K562 (cell line): ENCODE measurements at regions not wholly inside any gene's neighbourhood (a gene's known extent, or its start where the extent isn't known, plus 50 kb on each side); places are given as distances from the start of the nearest gene placed in this dataset.

ENCODE experiments used
- ATAC-seq: fragments of 200-7000 bp; cut with Tn5 transposase; 3 replicates; pipeline ENCODE4 v1.9.1; 2020; ENCODE audit warnings: moderate library complexity
- BruUV-seq: library from RNA; stranded (reverse); fragments of 400-500 nt; replicated peaks from 2 replicates; lab custom pipeline; 2021; lab: Mats Ljungman, UMichigan
- CTCF ChIA-PET: fragments of 300-600 bp; formaldehyde crosslinking; extraction: SDS; loops from one replicate; lab custom pipeline; 2021; ENCODE audit warnings: low intra/inter-chr PET ratio; lab: Yijun Ruan, JAX
- POLR2A ChIA-PET: fragments of 300-600, 350-650 bp; sonication (Branson Sonifier 250); formaldehyde crosslinking; extraction: SDS; loops from one replicate; lab custom pipeline; 2021; ENCODE audit warnings: antibody characterized with exemption, inconsistent platforms; lab: Yijun Ruan, JAX
- DNase-seq, 4 experiments: peaks; one replicate each; pipeline versions ENCODE4 v3.0.0 to v3.0.0-alpha.2; 2011 to 2018; ENCODE audit warnings: low spot score in 3 of 4, mixed read lengths in 3 of 4; ENCODE audit errors: extremely low read depth in 1 of 4
- FAIRE-seq: peaks from 2 replicates; lab custom pipeline; 2011; peaks lifted over from hg19 to GRCh38; lab: Jason Lieb, UNC
- H2AFZ ChIP-seq: 2 replicates; pipeline ENCODE4 v1.6.0; 2011; ENCODE audit warnings: low read depth, low read length, control low read depth, inconsistent platforms
- H3K27ac ChIP-seq: fragments of 200-600 bp; 3 replicates; pipeline ENCODE4 v1.8.0; 2011; ENCODE audit warnings: low read depth, mild to moderate bottlenecking, control low read depth, inconsistent platforms, low read length, moderate library complexity, mixed read lengths; ENCODE audit errors: extremely low read depth
- H3K27me3 ChIP-seq, 2 experiments: fragments of 300-600 bp in 1 of 2; 2 replicates in 1 of 2; 3 replicates in 1 of 2; pipeline versions ENCODE4 v1.6.0 to v1.8.0; 2011; ENCODE audit warnings: inconsistent platforms in 2 of 2, low read length in 2 of 2, mild to moderate bottlenecking in 1 of 2, mixed read lengths in 1 of 2, moderate library complexity in 1 of 2; ENCODE audit not compliant: control insufficient read depth in 2 of 2, insufficient read depth in 2 of 2
- H3K36me3 ChIP-seq: fragments of 300-600 bp; 3 replicates; pipeline ENCODE4 v1.8.0; 2011; ENCODE audit warnings: mild to moderate bottlenecking, low read length, inconsistent platforms; ENCODE audit not compliant: control insufficient read depth, insufficient read depth
- H3K4me1 ChIP-seq, 2 experiments: fragments of 200-600 bp in 1 of 2; replicated peaks in 1 of 2; 2 replicates in 1 of 2; 3 replicates in 1 of 2; pipeline versions ENCODE4 v1.5.1 to v1.8.0; 2011; ENCODE audit warnings: inconsistent platforms in 2 of 2, low read length in 2 of 2, mild to moderate bottlenecking in 1 of 2, mixed read lengths in 1 of 2, moderate library complexity in 1 of 2; ENCODE audit not compliant: control insufficient read depth in 2 of 2, insufficient read depth in 2 of 2
- H3K4me2 ChIP-seq: 2 replicates; pipeline ENCODE4 v1.6.1; 2011; ENCODE audit warnings: low read length, control low read depth, inconsistent platforms, mixed read lengths; ENCODE audit not compliant: insufficient read depth
- H3K4me3 ChIP-seq: fragments of 200-600 bp; sonication (generic), shearing (Covaris generic); 2 replicates; pipeline ENCODE4 v1.5.1; 2016; ENCODE audit warnings: control low read depth, inconsistent platforms
- H3K79me2 ChIP-seq: fragments of 200-600 bp; 3 replicates; pipeline ENCODE4 v1.8.0; 2011; ENCODE audit warnings: low read length, inconsistent platforms; ENCODE audit not compliant: control insufficient read depth, insufficient read depth
- H3K9ac ChIP-seq, 2 experiments: 2 replicates each; pipeline versions ENCODE4 v1.6.0 to v1.6.1; 2011; ENCODE audit warnings: low read depth in 2 of 2, low read length in 2 of 2, control low read depth in 1 of 2, inconsistent platforms in 1 of 2, mild to moderate bottlenecking in 1 of 2, mixed read lengths in 1 of 2; ENCODE audit not compliant: insufficient read depth in 1 of 2
- H3K9me1 ChIP-seq: one replicate; pipeline ENCODE4 v1.6.0; 2011; ENCODE audit warnings: inconsistent platforms, mild to moderate bottlenecking, low read length, moderate library complexity; ENCODE audit not compliant: control insufficient read depth, insufficient read depth
- H3K9me3 ChIP-seq: replicated peaks from 2 replicates; pipeline ENCODE4 v1.5.1; 2011; ENCODE audit warnings: low read depth, low read length, inconsistent platforms; ENCODE audit not compliant: control insufficient read depth, insufficient read depth
- H4K20me1 ChIP-seq: replicated peaks from 2 replicates; pipeline ENCODE4 v1.6.1; 2011; ENCODE audit warnings: low read length, inconsistent platforms, mixed read lengths; ENCODE audit not compliant: control insufficient read depth, insufficient read depth
- BRD4 ChIP-seq: fragments of 200-600 bp; sonication (generic); IDR thresholded peaks from 2 replicates; pipeline ENCODE4 v1.6.1; 2017; ENCODE audit warnings: inconsistent platforms
- FOXA1 ChIP-seq: fragments of 450-650 bp; IDR thresholded peaks from 2 replicates; pipeline ENCODE4 v1.6.1; 2016; ENCODE audit warnings: mild to moderate bottlenecking, borderline replicate concordance
- FOXJ2 ChIP-seq: fragments of 200-800 bp; sonication (Bioruptor generic); IDR thresholded peaks from 2 replicates; pipeline ENCODE4 v1.6.1; 2016; ENCODE audit warnings: missing genetic modification characterization, missing compliant biosample characterization
- MYC ChIP-seq, 2 experiments: fragments of 250-450 bp in 1 of 2; sonication (Bioruptor Pico) in 1 of 2; IDR thresholded peaks; 2 replicates each; pipeline versions ENCODE4 v1.5.1 to v1.6.1; 2012 to 2021; ENCODE audit warnings: low read depth in 2 of 2, borderline replicate concordance in 1 of 2, improper control_type of control experiment in 1 of 2, low read length in 1 of 2, mild to moderate bottlenecking in 1 of 2, moderate library complexity in 1 of 2
- NEUROD1 ChIP-seq: fragments of 150-350 bp; IDR thresholded peaks from 2 replicates; pipeline ENCODE4 v1.6.1; 2014; ENCODE audit warnings: borderline replicate concordance, low read length, low read depth; ENCODE audit not compliant: partially characterized antibody
- PKNOX1 ChIP-seq: fragments of 450-650 bp; IDR thresholded peaks from 2 replicates; pipeline ENCODE4 v1.6.1; 2016
- POLR2AphosphoS2 ChIP-seq: IDR thresholded peaks from 2 replicates; pipeline ENCODE4 v1.6.1; 2012; ENCODE audit warnings: low read length, improper control_type of control experiment
- SAP30 ChIP-seq: fragments of 200-600 bp; sonication (generic); IDR thresholded peaks from 2 replicates; pipeline ENCODE4 v1.6.1; 2012; ENCODE audit warnings: borderline replicate concordance, low read depth, mild to moderate bottlenecking, moderate library complexity, low read length, control low read depth, inconsistent platforms; ENCODE audit not compliant: insufficient read depth, poor library complexity, severe bottlenecking
- SLC30A9 ChIP-seq: fragments of 250-450 bp; sonication (Bioruptor Pico); IDR thresholded peaks from 2 replicates; pipeline ENCODE4 v1.8.0; 2022; ENCODE audit warnings: mild to moderate bottlenecking, moderate library complexity
- SMARCC2 ChIP-seq: fragments of 450-650 bp; IDR thresholded peaks from 2 replicates; pipeline ENCODE4 v1.6.1; 2017; ENCODE audit warnings: antibody characterized with exemption, moderate library complexity, mild to moderate bottlenecking, low read depth
- STAT6 ChIP-seq: sonication (generic); formaldehyde crosslinking; IDR thresholded peaks from 2 replicates; pipeline ENCODE4 v1.8.1; 2023; ENCODE audit warnings: mild to moderate bottlenecking, missing genetic modification reagents
- THRA ChIP-seq: fragments of 450-650 bp; IDR thresholded peaks from 2 replicates; pipeline ENCODE4 v1.6.1; 2017; ENCODE audit warnings: mild to moderate bottlenecking, moderate library complexity
- ZNF12 ChIP-seq: sonication (generic); formaldehyde crosslinking; IDR thresholded peaks from 2 replicates; pipeline ENCODE4 v1.4.0; 2020; ENCODE audit warnings: mild to moderate bottlenecking, missing genetic modification reagents
- ZNF785 ChIP-seq: fragments of 250-450 bp; sonication (Bioruptor Pico); IDR thresholded peaks from 2 replicates; pipeline ENCODE4 v1.4.0; 2020; ENCODE audit warnings: mild to moderate bottlenecking
- ZNF830 ChIP-seq: fragments of 250-450 bp; sonication (Bioruptor Pico); IDR thresholded peaks from 2 replicates; pipeline ENCODE4 v1.5.0; 2021; ENCODE audit warnings: mild to moderate bottlenecking
- WGBS: fragments of 100-300 bp; shearing (Covaris generic); methylation state at CpG from one replicate; pipeline ENCODE4 v1.1.6; 2016; ENCODE audit warnings: low coverage, mixed read lengths; ENCODE audit not compliant: insufficient coverage; ENCODE audit errors: missing lambda C conversion rate; 5-methylcytosine and 5-hydroxymethylcytosine counted together
- in situ Hi-C: fragments of 300-500 bp; cut with MboI; formaldehyde crosslinking; loops from 4 replicates; pipeline ENCODE4 v1.15.0; 2018; ENCODE audit warnings: inconsistent platforms, mixed read lengths
- intact Hi-C: fragments of 100-400 bp; cut with micrococcal nuclease; formaldehyde crosslinking; loops from 2 replicates; pipeline ENCODE4 v1.14.2; 2022

GRCh38 chr4:14856062-14856933 is 146.0 kb upstream of the CPEB2 start:
- FAIRE-seq (peak; percentile 98), ATAC-seq (peak; percentile 98), DNase-seq (peak; percentile 71 to 89 (median 78))
- in situ Hi-C loops (no loop called here), intact Hi-C loops (loop anchor here (5.0 kb wide), 1 partner anchor 146 kb away; the partner anchor contains the start of gene CPEB2)
- ChIA-PET POLR2A (interaction anchor here (0.7 to 0.8 kb wide), 4 partner anchors 8 to 144 kb away, joined by 3 to 5 read pairs (median 4); no protein-coding TSS in a partner anchor), CTCF (no interaction called here)
- Histone ChIP-seq H3K79me2 (no peaks in the 10 kb centered on the region), H3K9me3 (no peaks in the 10 kb centered on the region), H3K4me2 (peak overlapping the region; percentile 43), H3K36me3 (no peaks in the 10 kb centered on the region), H2AFZ (peak overlapping the region; percentile 81), H3K27me3 (no peaks in the 10 kb centered on the region; a peak in 1 of 5 replicates), H3K9ac (peak overlapping the region in 1 of 2 experiments; percentile 46; a peak in 2 of 4 replicates), H3K4me3 (no peak overlapping the region), H3K9me1 (no peaks in the 10 kb centered on the region), H4K20me1 (no peaks in the 10 kb centered on the region), H3K4me1 (peaks cover 0 to 28% of the 10 kb centered on the region in 2 experiments; a peak in 3 of 5 replicates), H3K27ac (peak overlapping the region; percentile 88)
- no TSS peak for BruUV-seq
- 4% methylated on average over 5 of the region's 5 CpGs for WGBS
- TF ChIP-seq SLC30A9 (CRISPR knock-in tag): no peak
- TF ChIP-seq SMARCC2: peak; percentile 63; the same call in 1 of the 2 replicates
- no peak for TF ChIP-seq ZNF785 (CRISPR knock-in tag)
- no peak for TF ChIP-seq THRA
- TF ChIP-seq FOXJ2: no peak
- no peak for TF ChIP-seq ZNF830 (CRISPR knock-in tag)
- no peak for TF ChIP-seq ZNF12 (CRISPR knock-in tag)
- no peak for TF ChIP-seq NEUROD1
- TF ChIP-seq SAP30: no peak
- TF ChIP-seq BRD4: no peak
- TF ChIP-seq FOXA1: 0 out of 2 replicates have a peak, but pooled peaks have one; percentile 5
- no peak for TF ChIP-seq STAT6 (CRISPR knock-in tag)
- TF ChIP-seq PKNOX1: peak; percentile 65
- 0 out of 2 replicates have a peak, but pooled peaks have one; percentile 21 for TF ChIP-seq MYC (IDR thresholded peaks at IDR 0.05; ENCODE audit: low read depth, low read length)
- TF ChIP-seq MYC (CRISPR knock-in tag; IDR thresholded peaks at IDR 0.05; ENCODE audit: borderline replicate concordance, low read depth): no peak
- no peak for TF ChIP-seq POLR2AphosphoS2
